ENCODE measurements at regions not wholly inside any gene's neighbourhood (a gene's known extent, or its start where the extent isn't known, plus 50 kb on each side); places are given as distances from the start of the nearest gene placed in this dataset.
A peak's percentile ranks its signal among the peaks of the same experiment; 100 is the strongest.

DNA sequence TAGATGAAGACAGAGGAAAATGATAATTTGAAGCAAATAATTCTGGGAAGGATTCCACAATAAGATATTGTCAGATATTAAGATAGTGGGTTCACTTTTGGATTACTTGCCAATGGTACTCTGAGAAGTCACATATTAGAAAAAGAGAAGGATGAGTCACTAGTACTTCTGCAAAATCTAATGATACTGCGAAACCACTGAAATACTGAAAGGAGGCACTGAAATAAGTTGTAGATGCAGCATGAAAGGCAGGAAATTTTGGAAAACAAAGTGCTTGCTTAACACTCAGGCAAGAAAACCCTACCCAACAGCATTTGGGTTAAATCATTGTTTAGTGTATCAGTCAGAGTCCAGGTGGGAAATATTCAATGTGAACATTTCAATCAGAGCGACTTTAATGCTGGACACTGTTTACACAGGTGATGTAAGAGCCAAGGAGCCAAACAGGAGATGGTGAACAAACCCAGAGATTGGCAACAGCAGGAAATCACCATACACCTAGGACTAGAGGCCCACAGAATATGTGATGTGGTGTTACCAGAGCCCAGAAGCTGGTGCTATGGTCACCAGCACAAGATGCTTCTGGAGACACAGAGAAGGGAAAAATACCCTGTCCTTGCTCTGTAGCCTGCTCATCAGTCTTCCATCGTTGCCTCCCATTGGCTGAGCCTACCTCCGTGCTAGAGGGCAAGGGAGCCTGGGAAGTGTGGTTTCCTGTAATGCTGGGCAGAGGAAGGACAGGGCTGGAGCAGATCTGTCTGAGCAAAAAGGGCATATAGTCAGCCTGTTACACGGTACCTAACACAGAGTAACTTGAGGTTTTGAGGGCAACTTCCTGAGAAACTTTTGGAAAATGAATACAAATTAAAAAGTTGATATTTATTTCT is 204.7 kb upstream of the ITGA4 start:
- no peak for DNase-seq

DNA sequence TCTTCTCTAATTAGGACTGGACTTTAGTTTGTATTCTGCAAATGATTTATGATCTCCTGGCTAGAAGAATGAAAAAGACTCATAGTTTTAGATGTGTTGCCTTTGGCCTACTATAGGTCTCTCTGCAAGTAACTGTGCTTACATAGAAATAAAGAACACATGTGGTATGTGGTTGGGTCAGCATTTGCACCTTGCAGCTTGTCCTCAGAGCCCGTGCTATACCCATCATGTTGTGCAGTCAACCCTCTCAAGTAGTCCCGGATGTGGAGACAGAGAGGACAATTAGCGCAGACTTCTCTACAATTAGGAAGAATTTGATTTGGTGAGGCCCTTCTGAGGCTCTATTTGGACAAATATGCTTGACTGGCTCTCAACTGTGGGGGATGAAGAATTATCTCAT is 203.7 kb upstream of the ITGA4 start:
- no peak for DNase-seq

DNA sequence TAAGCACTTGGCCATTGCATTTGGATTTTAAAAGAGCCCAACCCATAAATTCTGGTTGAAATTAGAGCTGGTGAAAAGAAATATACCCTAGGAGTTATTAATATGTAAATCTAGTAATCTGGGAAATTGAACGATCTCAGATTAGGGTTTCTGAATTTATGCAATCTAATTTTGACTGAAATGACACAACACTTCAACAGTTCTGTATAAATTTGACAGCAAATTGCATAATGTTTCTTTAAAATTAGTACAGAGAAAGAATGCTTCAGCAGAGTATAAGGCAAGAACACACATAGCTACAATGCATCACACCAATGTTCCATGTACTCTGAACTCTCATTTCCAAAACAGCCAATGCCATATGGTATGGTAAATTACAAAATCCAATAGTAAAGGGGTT is 201.5 kb upstream of the ITGA4 start:
- no peak for DNase-seq

DNA sequence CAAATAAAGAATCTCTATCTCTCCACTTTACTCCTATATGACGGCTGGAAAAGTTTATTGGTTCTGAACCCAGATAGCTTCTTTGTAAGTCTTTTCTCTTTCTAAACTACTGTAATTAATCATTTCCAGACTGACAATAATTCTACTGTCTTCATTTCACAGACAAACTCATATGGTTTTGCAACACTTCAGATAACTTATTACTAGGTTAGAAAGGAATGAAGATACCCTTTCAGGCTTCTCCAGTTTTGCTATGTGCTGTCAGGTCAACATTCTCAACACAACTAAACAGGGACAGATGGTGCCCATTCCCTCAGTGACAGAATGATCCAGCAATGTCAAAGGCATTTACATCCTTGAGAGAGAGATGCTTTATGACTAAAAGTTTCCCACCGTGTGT is 198.5 kb upstream of the ITGA4 start:
- no peak for DNase-seq

DNA sequence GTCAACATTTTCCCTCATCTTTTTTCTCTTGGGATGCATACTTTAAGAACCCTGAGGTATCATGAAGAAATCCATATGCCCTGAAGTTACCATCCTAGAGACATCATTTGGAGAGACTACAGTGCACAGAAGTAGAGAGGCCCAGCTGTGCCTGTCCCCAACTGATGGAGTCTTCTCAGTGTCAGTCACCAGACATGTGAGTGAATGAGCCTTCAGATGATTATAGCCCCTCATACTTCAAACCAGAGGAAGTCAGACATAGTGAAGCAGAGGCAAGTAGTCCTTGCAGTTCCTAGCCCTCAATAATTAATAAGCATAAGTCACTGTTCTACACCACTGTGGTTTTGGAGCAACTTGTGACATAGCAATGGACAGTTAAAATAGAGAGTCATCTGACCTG is 194.4 kb upstream of the ITGA4 start:
- DNase-seq: no peak

DNA sequence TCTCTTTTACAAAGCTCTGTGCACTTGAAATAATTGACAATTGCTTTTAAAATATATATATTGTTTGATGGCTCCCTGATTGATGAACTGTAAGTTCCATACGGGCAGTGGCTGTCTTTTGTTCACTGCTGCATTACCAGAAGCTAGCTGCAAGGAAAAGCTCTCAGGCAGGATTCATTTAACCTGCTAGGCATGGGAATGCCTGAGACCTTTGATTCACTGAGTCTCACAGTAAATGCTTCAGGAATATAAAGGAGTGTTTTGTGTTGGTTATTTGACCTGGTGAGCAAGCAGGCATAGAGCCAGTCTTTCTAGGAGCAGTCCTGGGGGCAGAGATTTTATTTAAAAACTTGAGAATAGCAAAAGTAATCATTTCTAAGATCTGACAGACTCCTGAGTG is 193.2 kb upstream of the ITGA4 start:
- no peak for DNase-seq

- DNase-seq: no peak
Measured at GRCh38 chr2:181264441-181264840, 192.7 kb upstream of the ITGA4 start.

DNA sequence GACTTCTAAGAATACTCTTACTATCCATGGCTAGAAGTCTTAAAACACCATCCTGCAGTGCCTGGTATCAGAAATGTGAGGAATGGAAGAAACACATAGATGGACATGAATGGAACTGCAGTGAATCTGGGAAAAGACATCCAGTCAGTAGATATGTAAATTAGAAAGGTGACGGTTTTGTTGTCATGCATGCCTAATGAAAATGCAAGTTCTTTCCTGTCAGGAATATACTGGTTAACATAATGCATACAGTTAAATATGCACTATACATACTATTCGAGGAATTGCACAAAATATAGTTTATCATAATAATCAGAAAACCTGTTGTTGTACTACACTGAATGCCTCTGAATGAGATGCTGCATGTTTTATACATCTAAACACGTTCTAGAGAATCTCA is 190.6 kb upstream of the ITGA4 start:
- DNase-seq: no peak

DNA sequence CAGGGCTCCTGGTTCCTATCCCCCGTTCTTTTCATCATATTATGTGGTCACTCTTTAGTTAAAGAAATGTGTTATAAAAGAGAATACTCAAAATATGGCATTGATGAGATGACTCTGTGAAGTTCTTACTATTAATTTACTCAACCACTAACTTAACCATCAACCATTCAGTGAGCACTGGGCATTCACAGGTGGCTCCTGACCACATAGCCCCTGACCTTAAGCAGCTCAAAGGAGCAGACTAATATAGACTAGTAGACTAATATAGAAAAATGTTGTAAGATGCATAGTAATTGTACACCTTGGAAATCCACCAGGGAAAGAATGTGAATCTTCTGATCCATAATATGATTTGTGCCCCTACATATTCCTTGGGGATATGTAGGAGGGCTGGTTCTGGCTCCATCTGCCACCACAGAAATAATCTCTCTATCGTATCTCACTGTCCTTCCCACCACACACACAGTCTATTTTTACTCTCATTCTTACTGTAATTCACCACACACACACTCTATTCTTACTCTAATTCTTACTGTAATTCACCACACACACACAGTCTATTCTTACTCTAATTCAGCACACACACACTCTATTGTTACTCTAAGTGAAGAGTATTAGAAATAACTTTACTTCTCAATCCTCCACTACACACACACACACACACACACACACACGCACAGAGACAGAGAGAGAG is 188.9 kb upstream of the ITGA4 start:
- no peak for DNase-seq

DNA sequence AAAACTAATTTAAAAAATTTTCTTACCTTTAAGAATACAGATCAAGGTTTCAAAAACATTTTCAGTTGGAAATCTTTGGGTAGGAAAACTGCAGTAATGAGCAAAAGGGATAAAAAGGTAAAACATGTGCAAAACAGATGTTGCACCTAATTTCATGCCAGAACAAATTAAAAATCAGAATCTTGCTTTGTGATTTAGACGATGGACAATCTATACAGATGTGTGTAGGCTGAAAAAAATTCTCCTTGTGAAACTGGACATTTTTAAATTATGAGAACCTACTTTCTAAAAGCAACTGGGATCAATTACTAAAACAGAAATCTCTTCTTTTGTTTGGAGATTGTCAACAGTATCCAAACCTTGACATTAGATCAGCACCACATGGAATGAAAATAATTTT is 183.2 kb upstream of the ITGA4 start:
- no peak for DNase-seq

DNA sequence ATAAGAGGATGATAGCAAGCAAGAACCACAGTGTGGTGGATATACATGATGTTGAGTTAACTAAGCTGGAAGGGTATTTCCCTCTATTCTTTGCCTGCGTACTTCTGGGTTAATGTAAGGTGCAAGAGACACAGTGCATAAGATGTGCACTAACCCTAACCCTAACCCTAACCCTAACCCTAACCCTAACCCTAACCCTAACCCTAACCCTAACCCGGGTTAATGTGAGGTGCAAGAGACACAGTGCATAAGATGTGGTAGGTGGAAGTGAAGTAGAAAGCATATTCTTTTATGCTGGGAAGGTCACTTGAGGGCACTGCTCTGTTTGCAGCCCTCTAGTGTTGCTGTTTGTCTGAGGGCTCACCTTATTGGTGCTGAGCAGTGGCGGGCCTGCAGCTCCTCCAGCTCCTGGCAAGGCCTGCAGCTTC is 181.5 kb upstream of the ITGA4 start:
- peak; percentile 44 for DNase-seq

DNA sequence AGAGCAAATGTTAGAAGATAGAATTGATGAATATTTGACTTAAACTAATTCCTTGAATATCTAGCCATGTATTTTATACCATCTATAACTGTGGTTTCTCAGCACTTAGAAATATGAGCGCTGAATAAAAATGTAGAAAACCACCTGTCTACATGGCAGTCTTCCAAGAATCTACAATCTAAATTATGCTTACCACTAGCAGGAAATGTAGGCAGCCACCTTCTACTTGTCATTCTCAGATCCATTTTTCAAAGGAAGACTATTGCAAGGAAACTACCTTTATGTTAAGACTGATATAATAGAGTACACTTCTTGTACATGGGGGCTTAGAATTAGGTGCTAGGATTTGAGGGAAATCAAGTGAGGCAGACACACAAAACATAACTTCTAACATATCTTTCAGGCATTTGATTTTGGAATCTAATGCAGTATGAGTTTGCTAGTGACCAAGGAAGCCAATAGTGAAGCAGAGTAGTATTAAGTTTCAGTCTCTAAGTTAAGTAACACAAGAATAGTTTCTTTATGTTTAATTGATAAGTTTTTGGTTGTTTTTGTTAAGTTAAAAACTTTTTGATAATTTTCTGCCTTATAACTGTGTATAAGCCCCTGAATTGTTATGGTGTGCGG is 175.9 kb upstream of the ITGA4 start:
- DNase-seq: peak; percentile 66

GRCh38 chr2:181285116-181285515 is 172.1 kb upstream of the ITGA4 start:
- no peak for DNase-seq

GRCh38 chr2:181289698-181290097 is 167.5 kb upstream of the ITGA4 start:
- DNase-seq: no peak

DNA sequence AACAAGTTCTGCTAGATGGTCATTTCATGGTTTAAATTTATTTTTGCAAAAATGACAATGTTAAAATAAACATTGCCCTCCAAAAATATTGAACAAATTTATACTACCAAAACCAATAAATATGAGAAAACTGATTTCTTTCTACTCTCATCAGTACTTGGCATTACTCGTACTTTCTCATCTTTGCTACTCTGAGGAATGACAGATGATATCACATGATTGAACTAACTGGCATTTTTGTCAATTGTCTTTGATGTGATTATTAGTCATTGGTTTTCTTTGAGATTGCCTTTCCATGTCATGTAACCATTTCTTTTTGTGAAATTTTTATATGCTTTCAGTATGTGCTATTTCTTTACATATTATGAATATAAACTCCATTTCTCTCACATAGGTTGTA is 167.0 kb upstream of the ITGA4 start:
- no peak for DNase-seq

GRCh38 chr2:181294979-181295378 is 162.2 kb upstream of the ITGA4 start:
- no peak for DNase-seq

DNA sequence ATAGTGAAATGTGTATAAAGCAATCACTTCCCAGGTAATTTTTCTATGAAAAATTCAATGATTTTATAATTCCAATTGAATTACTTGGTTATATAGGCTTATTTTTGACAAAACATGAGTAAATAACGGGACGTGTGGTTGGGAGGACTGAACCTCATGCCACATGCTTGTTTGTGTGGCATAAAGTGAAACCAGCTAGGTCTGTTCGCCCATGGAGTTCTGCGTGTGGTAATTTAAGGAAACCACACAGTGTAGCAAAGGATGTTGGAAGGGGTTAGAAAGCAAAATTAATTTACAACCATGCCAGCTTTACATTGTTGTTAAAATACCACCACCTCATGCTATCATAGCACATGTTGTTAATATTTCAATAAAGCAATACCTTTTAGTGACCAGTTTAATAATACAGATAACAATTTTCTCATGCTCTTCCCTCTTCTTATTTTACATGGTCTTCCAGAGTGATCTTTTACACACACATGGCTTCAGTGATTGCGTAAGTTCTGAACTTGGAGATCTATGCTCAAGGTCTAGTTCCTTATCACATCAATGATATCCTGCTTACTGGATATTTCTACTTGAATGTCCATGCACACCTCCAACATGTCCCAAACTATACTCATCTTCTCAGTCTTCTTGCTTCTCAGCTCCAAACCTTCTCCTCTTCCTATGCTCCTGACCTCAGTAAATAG is 156.4 kb upstream of the ITGA4 start:
- peak; percentile 74 for DNase-seq

DNA sequence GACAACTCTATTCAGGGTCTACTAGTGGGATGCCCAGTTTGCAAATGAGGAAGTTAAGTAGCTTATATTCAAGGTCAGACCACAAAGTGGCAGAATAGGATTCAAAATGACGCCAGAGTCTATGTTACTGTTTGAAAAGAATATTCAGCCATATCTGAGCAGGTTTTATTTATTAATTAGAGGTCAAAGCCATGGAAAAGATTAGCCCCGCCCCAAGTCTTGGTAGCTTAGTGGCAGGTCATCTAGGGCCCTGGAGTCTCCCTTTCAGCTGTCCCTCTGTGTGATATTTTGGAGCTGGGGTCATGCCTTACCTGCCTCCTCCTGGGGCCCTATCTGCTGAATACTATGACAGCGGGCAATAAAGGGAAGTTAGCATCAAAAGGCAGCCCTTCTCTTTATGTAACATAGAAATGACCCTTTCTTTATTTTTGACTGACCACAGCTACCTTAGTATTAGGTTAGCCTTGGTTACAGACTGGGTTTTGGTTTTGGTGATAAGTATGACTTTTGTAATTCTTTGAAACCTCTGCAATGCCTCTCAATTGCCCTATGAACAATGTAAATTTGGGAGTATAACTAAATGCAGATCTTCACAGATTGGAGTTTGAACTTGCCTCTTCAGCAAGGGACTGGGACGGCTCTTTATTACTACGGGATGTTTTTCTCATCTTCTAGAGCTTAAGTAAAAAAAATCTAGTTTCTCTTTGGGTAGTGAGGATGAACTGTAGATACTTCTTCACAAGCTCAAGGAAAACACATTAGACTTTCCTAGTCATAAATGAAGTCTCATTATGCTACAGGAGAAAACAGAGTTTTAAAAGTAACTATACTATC is 153.0 kb upstream of the ITGA4 start:
- peak; percentile 42 for DNase-seq

DNA sequence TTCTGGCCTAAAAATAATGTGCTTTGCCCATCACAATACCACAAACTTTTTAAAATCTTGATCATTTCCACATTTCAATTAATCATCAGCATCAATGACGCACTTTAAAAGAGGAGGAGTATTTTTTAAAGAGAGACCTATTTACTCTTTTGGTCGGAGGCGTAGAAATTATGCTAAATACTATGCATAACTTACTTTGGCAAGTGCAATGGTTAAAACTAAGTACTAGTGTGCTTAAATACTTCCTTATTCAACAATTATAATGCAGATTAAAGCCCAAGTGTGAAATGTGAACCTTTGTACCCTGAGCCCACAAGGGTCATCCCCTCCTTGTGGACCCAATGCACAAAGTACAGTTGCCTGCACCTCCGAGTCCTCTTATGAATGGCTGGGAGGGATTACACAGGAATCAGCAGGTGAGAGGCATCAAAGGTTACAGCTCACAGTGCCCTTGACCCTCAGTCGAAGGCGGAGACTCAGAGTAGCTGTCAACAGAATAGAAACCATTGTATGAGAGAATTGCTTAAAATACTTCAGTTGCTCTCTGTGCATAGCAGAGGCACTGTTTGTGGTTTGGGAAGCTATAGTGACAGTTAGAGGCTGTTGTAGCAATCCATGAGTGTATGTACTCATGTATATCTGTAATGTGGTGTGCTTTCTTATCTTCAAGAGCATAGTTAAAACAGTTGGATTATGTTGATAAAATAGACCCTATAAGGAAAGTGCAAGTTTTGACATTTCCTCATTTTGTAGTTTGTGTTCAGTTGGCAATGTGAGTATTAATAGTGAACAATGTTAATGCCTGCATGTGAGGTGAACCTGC is 151.7 kb upstream of the ITGA4 start:
- DNase-seq: peak; percentile 69

GRCh38 chr2:181306785-181307184 is 150.4 kb upstream of the ITGA4 start:
- peak; percentile 60 for DNase-seq

- DNase-seq: peak; percentile 35
Measured at GRCh38 chr2:181307203-181307991, 149.8 kb upstream of the ITGA4 start.
